SU-DHL-6 (cell line): ENCODE measurements at regions not wholly inside any gene's neighbourhood (a gene's known extent, or its start where the extent isn't known, plus 50 kb on each side); places are given as distances from the start of the nearest gene placed in this dataset.

ENCODE experiments used
- H2AFZ ChIP-seq: fragments of 200-600 bp; sonication (generic); 2 replicates; pipeline ENCODE4 v1.6.1; 2014; ENCODE audit warnings: low read depth, mild to moderate bottlenecking, moderate library complexity, mixed read lengths, antibody characterized with exemption, low read length; ENCODE audit not compliant: severe bottlenecking
- H3F3A ChIP-seq: fragments of 200-600 bp; shearing (Covaris generic); 2 replicates; pipeline ENCODE4 v1.6.0; 2016; ENCODE audit warnings: antibody characterized with exemption, mild to moderate bottlenecking; ENCODE audit not compliant: insufficient read depth
- H3K27ac ChIP-seq: fragments of 200-600 bp; sonication (generic); 2 replicates; pipeline ENCODE4 v1.5.1; 2016; ENCODE audit warnings: low read depth, mild to moderate bottlenecking, low read length, moderate library complexity, mixed read lengths
- H3K27me3 ChIP-seq: fragments of 200-600 bp; sonication (generic), shearing (Covaris generic); 2 replicates; pipeline ENCODE4 v1.6.0; 2014; ENCODE audit warnings: mild to moderate bottlenecking, low read length
- H3K36me3 ChIP-seq: fragments of 200-600 bp; sonication (generic); 2 replicates; pipeline ENCODE4 v1.6.1; 2014; ENCODE audit warnings: mild to moderate bottlenecking, low read length, mixed read lengths
- H3K4me2 ChIP-seq: fragments of 300-600, 200-600 bp; shearing (Covaris generic), sonication (generic); 2 replicates; pipeline ENCODE4 v1.6.0; 2014; ENCODE audit warnings: low read length, low read depth, mild to moderate bottlenecking; ENCODE audit not compliant: poor library complexity, severe bottlenecking
- H3K4me3 ChIP-seq: fragments of 200-600 bp; sonication (generic); 2 replicates; pipeline ENCODE4 v1.5.1; 2014; ENCODE audit warnings: antibody characterized with exemption, low read length, mild to moderate bottlenecking, mixed read lengths; ENCODE audit not compliant: insufficient read depth, poor library complexity, severe bottlenecking
- H3K79me2 ChIP-seq: fragments of 200-600 bp; sonication (generic); 2 replicates; pipeline ENCODE4 v1.6.1; 2014; ENCODE audit warnings: mild to moderate bottlenecking, low read length, moderate library complexity; ENCODE audit not compliant: insufficient read depth
- H3K9ac ChIP-seq: fragments of 200-600 bp; sonication (generic); 2 replicates; pipeline ENCODE4 v1.7.0; 2014; ENCODE audit warnings: mild to moderate bottlenecking, low read length
- H3K9me2 ChIP-seq: fragments of 200-600 bp; sonication (generic); replicated peaks from 2 replicates; pipeline ENCODE4 v1.6.1; 2014; ENCODE audit warnings: low read length; ENCODE audit not compliant: insufficient read depth
- H3K9me3 ChIP-seq: fragments of 200-600 bp; sonication (generic); 2 replicates; pipeline ENCODE4 v1.6.1; 2014; ENCODE audit warnings: low read length, mixed read lengths; ENCODE audit not compliant: insufficient read depth
- H4K20me1 ChIP-seq: fragments of 200-600 bp; sonication (generic); 2 replicates; pipeline ENCODE4 v1.6.1; 2014; ENCODE audit warnings: low read depth, mild to moderate bottlenecking, antibody characterized with exemption, low read length, moderate library complexity, mixed read lengths
- CTCF ChIP-seq: fragments of 200-600 bp; sonication (generic); IDR thresholded peaks from one replicate; pipeline ENCODE4 v1.5.1; 2017; ENCODE audit warnings: antibody characterized with exemption, mild to moderate bottlenecking, low read length, moderate library complexity; ENCODE audit not compliant: insufficient read depth, poor library complexity, severe bottlenecking
- EZH2phosphoT487 ChIP-seq: fragments of 200-600 bp; sonication (generic), shearing (Covaris generic); conservative IDR thresholded peaks from 2 replicates; pipeline ENCODE4 v1.6.1; 2018; ENCODE audit warnings: mild to moderate bottlenecking, antibody characterized with exemption, low read length, moderate library complexity, mixed read lengths

- H2AFZ ChIP-seq = peak overlapping the region; percentile 38
- H3K27ac ChIP-seq = no peak overlapping the region
- no peaks in the 10 kb centered on the region for H3K36me3 ChIP-seq
- H3K27me3 ChIP-seq = no peaks in the 10 kb centered on the region
- H3K79me2 ChIP-seq = no peaks in the 10 kb centered on the region
- no peak overlapping the region for H3K4me3 ChIP-seq
- H3F3A ChIP-seq = no peaks in the 10 kb centered on the region
- H3K9ac ChIP-seq = no peak overlapping the region
- peak overlapping the region; percentile 44 for H3K4me2 ChIP-seq
- TF ChIP-seq CTCF (peak; percentile 64), EZH2phosphoT487 (no peak)
- no peaks in the 10 kb centered on the region for H3K9me2 ChIP-seq
- no peaks in the 10 kb centered on the region for H3K9me3 ChIP-seq
- H4K20me1 ChIP-seq = no peaks in the 10 kb centered on the region
Measured at GRCh38 chr1:869499-870244, 54.1 kb upstream of the SAMD11 start.
